ENCODE measurements at regions not wholly inside any gene's neighbourhood (a gene's known extent, or its start where the extent isn't known, plus 50 kb on each side); places are given as distances from the start of the nearest gene placed in this dataset.

DNA sequence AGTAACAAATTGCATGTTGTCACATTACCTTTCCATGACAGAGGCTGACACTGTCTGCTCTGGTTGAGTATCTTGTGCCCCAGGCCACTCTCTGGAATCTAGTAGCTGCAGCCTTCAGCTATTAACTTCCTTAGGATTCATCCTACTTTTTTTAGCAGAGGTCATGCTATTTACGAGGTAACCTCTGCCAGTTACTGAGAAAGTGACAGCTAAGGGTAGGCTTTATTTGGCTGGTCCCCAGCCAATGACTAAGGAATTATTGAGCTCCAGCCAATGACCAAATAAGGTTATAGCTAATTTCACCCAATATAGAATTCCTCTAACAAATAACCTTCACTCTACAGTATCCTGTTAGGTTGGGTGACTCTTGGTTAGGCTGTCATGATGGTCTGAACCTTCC lies 1361.7 kb downstream of the XPNPEP1 start:
- TF ChIP-seq EZH2phosphoT487 (IDR thresholded peaks at IDR 0.05; ENCODE audit: borderline replicate concordance, low read length) = no peak
- TF ChIP-seq, protein P1, sequence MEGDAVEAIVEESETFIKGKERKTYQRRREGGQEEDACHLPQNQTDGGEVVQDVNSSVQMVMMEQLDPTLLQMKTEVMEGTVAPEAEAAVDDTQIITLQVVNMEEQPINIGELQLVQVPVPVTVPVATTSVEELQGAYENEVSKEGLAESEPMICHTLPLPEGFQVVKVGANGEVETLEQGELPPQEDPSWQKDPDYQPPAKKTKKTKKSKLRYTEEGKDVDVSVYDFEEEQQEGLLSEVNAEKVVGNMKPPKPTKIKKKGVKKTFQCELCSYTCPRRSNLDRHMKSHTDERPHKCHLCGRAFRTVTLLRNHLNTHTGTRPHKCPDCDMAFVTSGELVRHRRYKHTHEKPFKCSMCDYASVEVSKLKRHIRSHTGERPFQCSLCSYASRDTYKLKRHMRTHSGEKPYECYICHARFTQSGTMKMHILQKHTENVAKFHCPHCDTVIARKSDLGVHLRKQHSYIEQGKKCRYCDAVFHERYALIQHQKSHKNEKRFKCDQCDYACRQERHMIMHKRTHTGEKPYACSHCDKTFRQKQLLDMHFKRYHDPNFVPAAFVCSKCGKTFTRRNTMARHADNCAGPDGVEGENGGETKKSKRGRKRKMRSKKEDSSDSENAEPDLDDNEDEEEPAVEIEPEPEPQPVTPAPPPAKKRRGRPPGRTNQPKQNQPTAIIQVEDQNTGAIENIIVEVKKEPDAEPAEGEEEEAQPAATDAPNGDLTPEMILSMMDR (conservative IDR thresholded peaks at IDR 0.05; ENCODE audit: low read depth, low read length) = no peak
- no peak for TF ChIP-seq EZH2 (IDR thresholded peaks at IDR 0.05; ENCODE audit: low read length, unreplicated experiment)
